GM12864 (cell line): ENCODE measurements at regions not wholly inside any gene's neighbourhood (a gene's known extent, or its start where the extent isn't known, plus 50 kb on each side); places are given as distances from the start of the nearest gene placed in this dataset.

ENCODE experiments used
- DNase-seq: peaks from one replicate; pipeline ENCODE4 v3.0.0-alpha.2; 2011; ENCODE audit warnings: low read depth
- H3K4me3 ChIP-seq: 2 replicates; pipeline ENCODE4 v1.5.1; 2011; ENCODE audit warnings: mild to moderate bottlenecking, low read depth, low read length, control low read depth
- TF ChIP-seq, protein P1 (sequence below): IDR thresholded peaks from 2 replicates; pipeline ENCODE4 v1.5.1; 2011; ENCODE audit warnings: low read depth, mild to moderate bottlenecking, moderate library complexity, low read length, control low read depth, inconsistent platforms; ENCODE audit errors: missing control alignments

DNA sequence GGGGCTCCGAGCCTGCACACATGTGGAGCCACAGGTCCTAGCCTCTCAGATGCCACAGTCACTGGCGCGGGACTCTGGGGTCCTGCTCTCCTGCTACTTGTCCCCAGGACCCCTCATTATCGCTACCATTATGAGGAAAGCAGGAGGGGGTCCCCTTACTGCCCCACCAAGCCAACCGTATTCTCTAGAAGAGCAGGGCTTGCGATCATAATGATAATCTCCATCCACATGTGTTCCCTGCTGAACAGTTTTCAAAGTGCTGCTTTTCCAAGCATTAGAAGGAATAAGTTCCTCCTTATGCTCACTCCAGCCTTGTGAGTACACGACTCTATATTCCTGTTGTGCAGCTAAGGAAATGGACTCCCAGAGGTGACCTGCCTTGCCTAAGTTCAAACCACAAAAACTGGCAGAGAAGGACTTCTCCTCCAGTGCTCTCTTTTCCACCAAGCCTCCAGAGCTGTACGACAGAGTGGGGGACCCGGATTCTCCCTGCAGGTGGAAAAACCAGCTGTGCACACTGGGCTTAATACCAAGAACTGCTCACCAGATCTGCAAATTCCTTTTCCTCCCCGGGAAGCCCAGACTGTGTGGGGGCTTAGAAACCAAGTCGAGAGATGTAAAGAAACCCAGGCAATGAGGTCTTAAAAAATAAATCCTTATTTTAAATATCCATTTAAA, 92.8 kb upstream of the DRD2 start:
- DNase-seq = no peak
- H3K4me3 ChIP-seq = no peak overlapping the region
- TF ChIP-seq, protein P1, sequence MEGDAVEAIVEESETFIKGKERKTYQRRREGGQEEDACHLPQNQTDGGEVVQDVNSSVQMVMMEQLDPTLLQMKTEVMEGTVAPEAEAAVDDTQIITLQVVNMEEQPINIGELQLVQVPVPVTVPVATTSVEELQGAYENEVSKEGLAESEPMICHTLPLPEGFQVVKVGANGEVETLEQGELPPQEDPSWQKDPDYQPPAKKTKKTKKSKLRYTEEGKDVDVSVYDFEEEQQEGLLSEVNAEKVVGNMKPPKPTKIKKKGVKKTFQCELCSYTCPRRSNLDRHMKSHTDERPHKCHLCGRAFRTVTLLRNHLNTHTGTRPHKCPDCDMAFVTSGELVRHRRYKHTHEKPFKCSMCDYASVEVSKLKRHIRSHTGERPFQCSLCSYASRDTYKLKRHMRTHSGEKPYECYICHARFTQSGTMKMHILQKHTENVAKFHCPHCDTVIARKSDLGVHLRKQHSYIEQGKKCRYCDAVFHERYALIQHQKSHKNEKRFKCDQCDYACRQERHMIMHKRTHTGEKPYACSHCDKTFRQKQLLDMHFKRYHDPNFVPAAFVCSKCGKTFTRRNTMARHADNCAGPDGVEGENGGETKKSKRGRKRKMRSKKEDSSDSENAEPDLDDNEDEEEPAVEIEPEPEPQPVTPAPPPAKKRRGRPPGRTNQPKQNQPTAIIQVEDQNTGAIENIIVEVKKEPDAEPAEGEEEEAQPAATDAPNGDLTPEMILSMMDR = no peak

DNA sequence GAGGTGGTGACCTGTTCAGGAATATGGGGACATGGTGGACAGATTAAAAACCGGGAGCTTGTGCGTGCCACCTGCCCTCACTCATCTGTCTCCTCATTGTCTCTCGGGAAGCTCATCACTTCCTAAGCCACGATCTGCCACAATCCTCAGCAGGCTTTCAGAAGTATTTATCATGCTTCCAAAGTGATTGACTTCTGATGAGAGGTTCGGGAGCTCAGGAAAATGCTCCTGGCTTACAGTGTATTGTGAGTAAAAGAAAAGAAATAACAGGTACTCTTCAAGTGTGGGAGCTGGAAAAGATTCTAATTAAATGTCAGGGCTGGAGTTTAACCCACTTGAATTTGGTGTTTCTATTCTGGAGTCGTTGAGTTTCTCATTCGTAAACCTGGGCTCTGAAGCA, 91.9 kb upstream of the DRD2 start:
- H3K4me3 ChIP-seq = no peak overlapping the region
- TF ChIP-seq, protein P1 = no peak

DNA sequence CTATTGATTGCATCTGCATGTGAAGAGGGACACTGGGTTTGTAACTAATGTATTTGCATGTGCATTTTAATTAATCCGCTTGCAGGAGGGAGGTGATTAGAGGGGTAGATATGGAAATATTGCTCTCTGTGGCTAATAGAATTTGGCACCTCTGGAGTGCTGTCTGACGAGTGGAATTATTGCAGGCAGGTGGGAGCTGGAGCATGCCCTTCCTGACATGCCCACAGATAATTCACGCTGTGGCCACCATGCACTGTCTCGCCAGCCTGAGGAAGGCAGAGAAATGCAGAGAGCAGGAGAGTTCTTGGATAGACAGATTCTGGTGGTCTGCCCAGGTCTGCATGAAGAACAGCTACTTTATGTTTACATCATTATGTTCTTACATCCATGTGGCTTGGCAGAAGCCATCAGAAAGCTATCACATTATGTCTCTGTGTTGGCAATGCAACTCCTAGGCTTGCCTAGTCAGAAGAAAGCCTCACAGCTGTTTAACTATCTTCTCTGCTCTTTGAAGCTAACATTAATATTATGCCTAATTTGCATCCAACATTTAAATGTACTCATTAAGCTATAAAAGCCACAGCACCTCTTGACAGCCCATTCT, 89.4 kb upstream of the DRD2 start:
- H3K4me3 ChIP-seq = no peak overlapping the region
- TF ChIP-seq, protein P1 = no peak
- no peak for DNase-seq

More for the DNA sequence above, 91.9 kb upstream of the DRD2 start:
- DNase-seq = no peak

DNA sequence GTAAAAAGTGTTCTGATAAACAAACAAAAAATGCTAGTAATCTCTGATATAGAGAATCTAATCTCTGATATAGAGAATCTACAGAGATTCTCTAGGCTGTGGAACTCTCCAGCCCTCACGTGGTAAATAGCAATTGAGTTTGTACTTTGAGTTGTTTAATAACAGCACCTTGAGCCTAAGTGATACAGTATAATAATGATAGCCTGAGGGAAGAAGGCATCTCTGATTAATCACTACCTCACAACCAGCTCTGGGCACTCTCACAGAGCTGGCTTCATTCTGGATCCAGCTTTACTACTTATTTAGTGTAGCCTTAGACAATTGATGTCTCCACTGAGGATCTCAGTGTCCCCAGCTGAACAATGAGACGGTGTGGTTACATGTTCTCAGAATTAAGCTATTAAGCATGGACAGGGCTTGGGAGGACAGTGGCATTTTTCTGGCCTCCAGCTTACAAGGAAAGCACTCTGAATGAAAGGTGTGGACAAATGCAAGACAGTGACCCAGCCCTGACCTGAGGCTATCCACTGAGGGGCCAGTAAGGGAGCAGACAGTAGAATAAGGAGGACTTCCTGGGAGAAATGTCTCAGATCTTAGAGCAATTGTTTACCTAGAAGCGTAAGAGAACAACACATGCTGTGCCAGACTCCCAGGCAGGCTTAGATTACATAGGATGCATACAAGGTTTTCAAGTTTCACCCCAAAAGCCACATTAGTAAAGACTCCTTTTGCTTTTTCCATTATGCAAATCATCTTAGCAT, 88.7 kb upstream of the DRD2 start:
- TF ChIP-seq, protein P1 = no peak
- no peak for DNase-seq
- no peak overlapping the region for H3K4me3 ChIP-seq

DNA sequence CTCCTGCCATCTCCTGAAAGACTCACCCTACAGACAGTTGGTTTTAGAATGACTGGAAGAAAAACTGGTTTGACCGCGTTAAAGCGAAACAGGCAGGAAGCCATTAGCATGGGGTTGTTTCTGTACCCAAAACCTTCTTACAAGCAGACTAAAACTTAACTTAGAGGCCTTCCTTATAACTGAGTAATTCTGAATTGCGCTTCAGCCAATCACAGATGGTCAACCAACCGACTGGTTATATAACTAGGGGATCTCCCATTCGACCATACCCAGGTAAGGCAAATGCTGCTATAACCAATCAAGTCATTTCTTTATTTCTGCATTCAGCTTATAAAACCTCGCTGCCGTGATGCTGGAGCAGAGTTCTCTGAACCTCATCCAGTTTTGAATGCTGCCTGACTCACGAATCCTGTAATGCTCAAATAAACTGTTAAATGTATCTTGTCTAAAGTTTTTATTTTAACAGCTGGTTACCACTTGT, 87.8 kb upstream of the DRD2 start:
- TF ChIP-seq, protein P1 = no peak
- H3K4me3 ChIP-seq = no peak overlapping the region
- no peak for DNase-seq

DNA sequence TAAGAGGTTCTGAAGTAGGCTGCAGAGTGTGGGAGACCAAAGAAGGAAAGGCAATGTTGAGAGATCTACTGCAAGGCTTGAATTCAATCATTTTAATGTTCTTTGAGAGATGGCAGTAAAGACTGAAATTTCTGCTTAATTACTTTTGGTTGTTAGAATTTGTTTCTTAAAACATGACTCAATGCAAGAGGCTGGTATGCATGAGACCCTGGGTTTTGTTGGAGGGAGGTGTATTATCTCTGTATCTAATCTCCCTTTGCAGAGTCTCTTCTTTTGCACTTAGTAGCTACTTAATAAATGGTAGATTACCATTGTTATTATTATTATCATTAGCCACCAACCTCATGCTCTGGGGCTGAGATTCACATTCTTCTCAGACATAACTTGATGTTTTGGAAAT, 87.4 kb upstream of the DRD2 start:
- DNase-seq = no peak
- no peak overlapping the region for H3K4me3 ChIP-seq
- TF ChIP-seq, protein P1 = no peak
